ENCODE measurements at regions not wholly inside any gene's neighbourhood (a gene's known extent, or its start where the extent isn't known, plus 50 kb on each side); places are given as distances from the start of the nearest gene placed in this dataset.
"Not testable (repeated sequence)": the region's sequence is repeated elsewhere in the genome, so short reads cannot be mapped to it uniquely, and the experiment has no call there.

DNA sequence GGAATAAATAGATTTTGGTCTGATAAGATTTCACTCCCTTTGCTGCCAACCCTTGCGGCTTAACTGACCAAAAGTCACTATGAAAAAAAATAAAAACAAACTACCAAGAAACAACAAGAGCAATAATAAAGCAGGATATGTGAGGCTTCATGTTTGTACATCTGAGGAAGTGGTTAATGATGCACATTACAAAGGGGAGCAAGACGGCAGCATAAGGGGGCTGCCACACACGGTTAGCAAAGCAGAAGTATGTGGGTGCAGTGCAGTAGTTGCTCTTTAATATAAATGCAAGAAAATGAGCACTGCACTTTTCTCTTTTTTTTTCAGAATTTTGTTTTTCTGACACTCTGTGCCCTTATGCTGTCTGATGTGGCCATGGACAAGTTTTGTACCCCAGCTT is 377.1 kb upstream of the CNTNAP5 start:
- Histone ChIP-seq H3K4me3 (no peak overlapping the region), H3K4me1 (replicated peaks in 1 of 2) (peaks cover 0 to 4% of the 10 kb centered on the region in 2 donors), H3K27ac (no peak overlapping the region)
- 3 to 100% (median 75%) methylated on average over 1 to 3 of the region's 3 CpGs; no CpG with 5 or more reads in 1 of the 10 experiments for WGBS, 10 experiments
- in situ Hi-C loops (cut with MboI; ENCODE audit: low pct_unique_long_range_greater_than_20kb in 2 of 9, low sequenced_read_pairs in 9 of 9, unreplicated experiment in 9 of 9): no loop called here
- no peak for ATAC-seq (replicated peaks in 6 of 8)

GRCh38 chr2:123648956-123649355 is 376.1 kb upstream of the CNTNAP5 start:
- in situ Hi-C loops (cut with MboI; ENCODE audit: low pct_unique_long_range_greater_than_20kb in 2 of 9, low sequenced_read_pairs in 9 of 9, unreplicated experiment in 9 of 9): no loop called here
- H3K27ac ChIP-seq: no peak overlapping the region
- H3K4me3 ChIP-seq: no peak overlapping the region
- peaks cover 0 to 4% of the 10 kb centered on the region in 2 donors for H3K4me1 ChIP-seq (replicated peaks in 1 of 2)
- 0 to 78% (median 25%) methylated on average over 1 to 2 of the region's 2 CpGs; no CpG with 5 or more reads in 1 of the 10 experiments for WGBS, 10 experiments
- peak in 3 of 8 experiments; percentile 55 to 75 (median 65) for ATAC-seq (replicated peaks in 6 of 8)

DNA sequence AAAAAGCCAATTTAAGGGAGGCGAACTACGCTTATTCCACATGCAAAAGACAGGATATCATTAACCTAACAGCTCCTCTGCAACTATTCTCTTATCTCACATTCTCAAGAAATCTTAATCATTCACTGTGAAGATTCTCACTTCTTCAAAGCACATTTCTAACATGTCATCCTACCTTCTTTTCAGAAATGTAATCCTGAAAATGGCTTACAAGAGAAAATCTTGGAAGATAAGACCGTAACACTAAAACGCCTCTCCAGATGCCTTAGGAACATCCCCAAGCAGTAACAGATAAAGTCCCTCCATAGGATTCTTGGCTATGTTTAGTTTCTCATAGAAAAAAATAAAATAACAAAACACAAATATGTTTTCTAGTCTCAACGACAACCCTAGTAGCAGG is 373.9 kb upstream of the CNTNAP5 start:
- in situ Hi-C loops (cut with MboI; ENCODE audit: low pct_unique_long_range_greater_than_20kb in 2 of 9, low sequenced_read_pairs in 9 of 9, unreplicated experiment in 9 of 9): no loop called here
- 13 to 100% (median 81%) methylated on average over 2 to 5 of the region's 5 CpGs; no CpG with 5 or more reads in 4 of the 10 experiments for WGBS, 10 experiments
- H3K27ac ChIP-seq: no peak overlapping the region
- no peak overlapping the region for H3K4me3 ChIP-seq
- peaks cover 0 to 7% of the 10 kb centered on the region in 2 donors for H3K4me1 ChIP-seq (replicated peaks in 1 of 2)
- ATAC-seq (replicated peaks in 6 of 8): no peak

GRCh38 chr2:123652320-123652719 is 372.8 kb upstream of the CNTNAP5 start:
- in situ Hi-C loops (cut with MboI; ENCODE audit: low pct_unique_long_range_greater_than_20kb in 2 of 9, low sequenced_read_pairs in 9 of 9, unreplicated experiment in 9 of 9): no loop called here
- H3K4me3 ChIP-seq: no peak overlapping the region
- 0 to 100% (median 0%) methylated on average over 1 of the region's 1 CpG; no CpG with 5 or more reads in 7 of the 10 experiments for WGBS, 10 experiments
- H3K4me1 ChIP-seq (replicated peaks in 1 of 2): peaks cover 0 to 12% of the 10 kb centered on the region in 2 donors
- no peak overlapping the region for H3K27ac ChIP-seq
- no peak for ATAC-seq (replicated peaks in 6 of 8)

- Histone ChIP-seq H3K4me3 (no peak overlapping the region), H3K4me1 (replicated peaks in 1 of 2) (peaks cover 0 to 9% of the 10 kb centered on the region in 2 donors), H3K27ac (no peak overlapping the region)
- WGBS, 10 experiments: 0 to 83% (median 44%) methylated on average over 1 to 3 of the region's 4 CpGs; no CpG with 5 or more reads in 3 of the 10 experiments
- in situ Hi-C loops (cut with MboI; ENCODE audit: low pct_unique_long_range_greater_than_20kb in 2 of 9, low sequenced_read_pairs in 9 of 9, unreplicated experiment in 9 of 9): no loop called here
- peak in 4 of 8 experiments; percentile 40 to 88 (median 54) for ATAC-seq (replicated peaks in 6 of 8)
Observed at GRCh38 chr2:123656590-123656989, 368.5 kb upstream of the CNTNAP5 start.

- Histone ChIP-seq H3K4me1 (replicated peaks in 1 of 2) (peaks cover 0 to 9% of the 10 kb centered on the region in 2 donors), H3K4me3 (no peak overlapping the region), H3K27ac (no peak overlapping the region)
- in situ Hi-C loops (cut with MboI; ENCODE audit: low pct_unique_long_range_greater_than_20kb in 2 of 9, low sequenced_read_pairs in 9 of 9, unreplicated experiment in 9 of 9): no loop called here
- ATAC-seq (replicated peaks in 6 of 8): no peak
- 20 to 100% (median 67%) methylated on average over 1 of the region's 1 CpG; no CpG with 5 or more reads in 5 of the 10 experiments for WGBS, 10 experiments
Observed at GRCh38 chr2:123659120-123659519, 366.0 kb upstream of the CNTNAP5 start.

- H3K4me3 ChIP-seq: no peak overlapping the region
- ATAC-seq (replicated peaks in 6 of 8): no peak
- in situ Hi-C loops (cut with MboI; ENCODE audit: low pct_unique_long_range_greater_than_20kb in 2 of 9, low sequenced_read_pairs in 9 of 9, unreplicated experiment in 9 of 9): no loop called here
Observed at GRCh38 chr2:123670286-123670685, 354.8 kb upstream of the CNTNAP5 start.

GRCh38 chr2:123683797-123684196 is 341.3 kb upstream of the CNTNAP5 start:
- 100% methylated on average over 4 of the region's 23 CpGs; no CpG with 5 or more reads in 9 of the 10 experiments for WGBS, 10 experiments
- H3K4me1 ChIP-seq (replicated peaks in 1 of 2); H3K4me3 ChIP-seq; in situ Hi-C loops (cut with MboI; ENCODE audit: low pct_unique_long_range_greater_than_20kb in 2 of 9, low sequenced_read_pairs in 9 of 9, unreplicated experiment in 9 of 9); ATAC-seq (replicated peaks in 6 of 8); H3K27ac ChIP-seq: not testable (repeated sequence)

More at GRCh38 chr2:123670286-123670685, 354.8 kb upstream of the CNTNAP5 start:
- Histone ChIP-seq H3K27ac (no peak overlapping the region), H3K4me1 (replicated peaks in 1 of 2) (no peaks in the 10 kb centered on the region)

- in situ Hi-C loops (cut with MboI; ENCODE audit: low pct_unique_long_range_greater_than_20kb in 2 of 9, low sequenced_read_pairs in 9 of 9, unreplicated experiment in 9 of 9): no loop called here
- Histone ChIP-seq H3K4me1 (replicated peaks in 1 of 2) (no peaks in the 10 kb centered on the region), H3K4me3 (no peak overlapping the region), H3K27ac (no peak overlapping the region)
- WGBS, 10 experiments: 20 to 95% (median 74%) methylated on average over 1 to 8 of the region's 11 CpGs; no CpG with 5 or more reads in 4 of the 10 experiments
- no peak for ATAC-seq (replicated peaks in 6 of 8)
Observed at GRCh38 chr2:123687064-123687463, 338.0 kb upstream of the CNTNAP5 start.

DNA sequence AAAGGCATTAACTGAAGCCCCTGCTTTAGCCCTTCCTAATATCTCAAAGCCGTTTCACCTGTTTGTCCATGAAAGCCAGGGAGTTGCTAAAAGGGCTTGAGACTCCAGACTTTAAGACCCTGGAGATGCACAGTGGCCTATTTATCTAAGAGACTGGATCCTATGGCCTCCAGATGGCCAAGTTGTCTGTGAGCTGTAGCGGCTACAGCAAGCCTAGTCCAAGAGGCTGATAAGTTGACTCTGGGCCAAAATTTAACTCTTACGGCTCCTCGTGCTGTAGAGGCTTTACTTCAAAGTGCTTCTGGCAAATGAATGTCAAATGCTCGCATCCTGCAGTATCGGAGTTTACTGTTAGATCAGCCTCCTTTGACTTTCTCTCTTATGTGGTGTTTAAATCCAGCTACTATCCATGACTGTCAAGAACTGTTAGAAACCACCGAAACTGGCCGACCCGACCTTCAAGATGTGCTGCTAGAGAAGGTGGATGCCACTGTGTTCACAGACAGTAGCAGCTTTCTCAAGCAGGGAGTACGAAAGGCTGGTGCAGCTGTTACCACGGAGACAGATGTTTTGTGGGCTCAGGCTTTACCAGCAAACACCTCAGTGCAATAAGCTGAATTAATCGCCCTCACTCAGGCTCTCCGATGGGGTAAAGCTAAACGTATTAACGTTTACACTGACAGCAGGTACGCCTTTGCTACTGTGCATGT is 336.7 kb upstream of the CNTNAP5 start:
- 0 to 100% (median 63%) methylated on average over 2 to 15 of the region's 16 CpGs; no CpG with 5 or more reads in 1 of the 10 experiments for WGBS, 10 experiments
- ATAC-seq (replicated peaks in 6 of 8): peak in 1 of 8 experiments; percentile 20
- in situ Hi-C loops (cut with MboI; ENCODE audit: low pct_unique_long_range_greater_than_20kb in 2 of 9, low sequenced_read_pairs in 9 of 9, unreplicated experiment in 9 of 9): no loop called here

DNA sequence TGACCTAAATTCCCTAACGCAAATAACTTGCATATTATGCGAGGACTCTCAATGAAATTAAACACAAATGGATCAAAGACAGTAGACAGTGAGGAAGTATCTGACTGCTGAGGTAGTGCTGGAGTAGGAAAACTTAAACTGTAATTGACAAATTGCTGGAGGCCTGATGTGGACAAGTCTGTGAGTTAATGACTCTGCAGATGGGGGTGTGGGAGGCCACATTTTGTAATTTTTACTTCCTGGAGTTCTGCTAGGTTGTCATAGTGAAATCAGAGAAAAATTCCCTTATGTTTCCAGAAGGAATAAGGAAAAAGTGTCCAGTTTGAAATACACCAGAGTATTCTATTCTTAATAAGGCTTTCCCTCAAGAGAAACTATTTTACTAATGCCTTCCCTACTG is 333.0 kb upstream of the CNTNAP5 start:
- no peaks in the 10 kb centered on the region for H3K4me1 ChIP-seq (replicated peaks in 1 of 2)
- no peak overlapping the region for H3K27ac ChIP-seq
- in situ Hi-C loops (cut with MboI; ENCODE audit: low pct_unique_long_range_greater_than_20kb in 2 of 9, low sequenced_read_pairs in 9 of 9, unreplicated experiment in 9 of 9): no loop called here
- ATAC-seq (replicated peaks in 6 of 8): no peak
- WGBS, 10 experiments: 6 to 100% (median 76%) methylated on average over 1 to 2 of the region's 2 CpGs; no CpG with 5 or more reads in 4 of the 10 experiments
- H3K4me3 ChIP-seq: no peak overlapping the region

More for the DNA sequence above, 336.7 kb upstream of the CNTNAP5 start:
- no peak overlapping the region for H3K27ac ChIP-seq
- H3K4me3 ChIP-seq: no peak overlapping the region
- no peaks in the 10 kb centered on the region for H3K4me1 ChIP-seq (replicated peaks in 1 of 2)

DNA sequence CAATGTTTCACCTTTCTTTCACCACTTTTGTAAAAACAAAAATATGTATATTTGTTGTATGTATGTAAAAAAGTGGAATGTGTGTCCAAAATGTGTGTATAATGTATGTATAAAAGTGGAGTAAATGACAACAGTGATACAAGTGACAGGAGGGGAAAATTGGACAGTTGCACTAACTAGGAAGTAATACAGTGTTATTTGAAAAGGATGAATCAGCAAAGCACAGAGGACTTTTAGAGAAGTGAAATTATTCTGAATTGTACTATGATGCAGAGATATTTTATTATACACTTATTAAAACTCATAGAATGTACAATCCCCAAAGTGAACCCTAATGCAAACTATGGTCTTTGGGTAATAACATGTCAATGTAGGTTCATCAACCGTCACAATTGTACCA is 331.3 kb upstream of the CNTNAP5 start:
- H3K4me1 ChIP-seq (replicated peaks in 1 of 2): no peaks in the 10 kb centered on the region
- H3K4me3 ChIP-seq: no peak overlapping the region
- WGBS, 10 experiments: 0 to 100% (median 63%) methylated on average over 1 of the region's 1 CpG; no CpG with 5 or more reads in 5 of the 10 experiments
- no peak for ATAC-seq (replicated peaks in 6 of 8)
- in situ Hi-C loops (cut with MboI; ENCODE audit: low pct_unique_long_range_greater_than_20kb in 2 of 9, low sequenced_read_pairs in 9 of 9, unreplicated experiment in 9 of 9): no loop called here
- no peak overlapping the region for H3K27ac ChIP-seq

GRCh38 chr2:123695426-123695825 is 329.7 kb upstream of the CNTNAP5 start:
- 0 to 97% (median 88%) methylated on average over 2 to 4 of the region's 4 CpGs; no CpG with 5 or more reads in 1 of the 10 experiments for WGBS, 10 experiments
- ATAC-seq (replicated peaks in 6 of 8): no peak
- in situ Hi-C loops (cut with MboI; ENCODE audit: low pct_unique_long_range_greater_than_20kb in 2 of 9, low sequenced_read_pairs in 9 of 9, unreplicated experiment in 9 of 9): no loop called here
- no peak overlapping the region for H3K4me3 ChIP-seq
- H3K27ac ChIP-seq: no peak overlapping the region
- no peaks in the 10 kb centered on the region for H3K4me1 ChIP-seq (replicated peaks in 1 of 2)

DNA sequence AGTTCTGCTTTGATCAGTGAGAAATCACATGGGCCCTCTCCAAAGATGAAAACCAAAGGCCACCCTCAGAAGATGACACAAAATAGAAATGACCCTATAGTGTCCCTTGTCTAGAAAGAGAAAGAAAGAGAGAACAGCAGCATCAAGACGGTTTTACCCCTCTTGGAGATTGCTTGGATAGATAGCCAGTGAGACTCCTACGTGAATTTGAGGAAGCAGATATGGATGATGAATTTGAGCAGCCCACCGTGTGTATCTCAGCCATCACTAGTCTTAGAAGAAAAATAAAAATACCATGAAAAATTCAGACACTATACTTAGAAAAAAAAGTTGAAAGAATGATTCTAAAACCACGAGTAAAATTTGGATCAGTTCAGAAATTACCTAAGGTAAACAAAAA is 329.1 kb upstream of the CNTNAP5 start:
- H3K4me3 ChIP-seq: no peak overlapping the region
- 0 to 100% (median 78%) methylated on average over 1 to 4 of the region's 4 CpGs for WGBS, 10 experiments
- ATAC-seq (replicated peaks in 6 of 8): no peak
- no peak overlapping the region for H3K27ac ChIP-seq
- H3K4me1 ChIP-seq (replicated peaks in 1 of 2): no peaks in the 10 kb centered on the region
- in situ Hi-C loops (cut with MboI; ENCODE audit: low pct_unique_long_range_greater_than_20kb in 2 of 9, low sequenced_read_pairs in 9 of 9, unreplicated experiment in 9 of 9): no loop called here

All from motor neuron (in vitro differentiated cells).